ENCODE measurements at regions not wholly inside any gene's neighbourhood (a gene's known extent, or its start where the extent isn't known, plus 50 kb on each side); places are given as distances from the start of the nearest gene placed in this dataset.

DNA sequence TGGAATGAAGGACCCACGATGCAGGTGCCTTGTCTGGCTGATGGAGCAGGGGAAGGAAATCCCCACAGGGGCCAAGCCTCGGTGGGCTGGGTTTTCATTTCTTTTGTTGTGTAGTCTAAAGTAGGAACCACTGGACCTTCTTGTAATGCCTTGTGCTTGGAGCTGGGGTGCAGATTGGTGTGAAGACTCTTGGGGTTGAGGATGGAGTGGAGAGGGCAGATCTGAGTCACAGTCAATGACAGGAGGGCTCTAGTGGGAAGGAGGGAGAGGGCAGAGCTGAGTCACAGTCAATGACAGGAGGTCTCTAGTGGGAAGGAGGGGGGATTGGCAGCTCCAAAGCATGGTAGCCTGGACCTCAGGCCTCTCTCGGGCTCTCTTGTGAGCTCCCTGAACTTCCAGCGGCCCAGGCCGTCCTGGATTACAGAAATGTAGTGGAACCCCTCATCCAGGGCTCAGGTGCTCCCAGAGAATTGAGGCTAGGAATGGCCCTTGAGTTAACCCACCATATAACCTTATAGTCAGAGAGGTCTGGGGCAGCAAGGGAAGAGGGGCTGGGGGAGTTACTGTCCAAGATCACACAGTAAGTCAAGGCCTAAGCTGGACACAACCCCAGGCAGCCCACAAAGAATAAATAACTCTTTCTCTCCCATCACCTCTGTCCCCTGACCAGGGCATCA, 313.8 kb downstream of the MATN1 start:
- TF ChIP-seq ZNF274 (IDR thresholded peaks at IDR 0.05; ENCODE audit: low read depth, low read length): no peak
- TF ChIP-seq YY1 (IDR thresholded peaks at IDR 0.05; ENCODE audit: insufficient read depth, insufficient read length): no peak
- TF ChIP-seq SUZ12 (IDR thresholded peaks at IDR 0.05; ENCODE audit: extremely low read depth, insufficient read depth, insufficient read length): no peak

Data from NT2/D1 (cell line).